HG02571 (cell line): ENCODE measurements at regions not wholly inside any gene's neighbourhood (a gene's known extent, or its start where the extent isn't known, plus 50 kb on each side); places are given as distances from the start of the nearest gene placed in this dataset.

Experiments used
- ATAC-seq: cut with Tn5 transposase; IDR thresholded peaks from one replicate; pipeline ENCODE4 v1.9.1; 2021; ENCODE audit warnings: mild to moderate bottlenecking, moderate library complexity; ENCODE audit not compliant: unreplicated experiment

DNA sequence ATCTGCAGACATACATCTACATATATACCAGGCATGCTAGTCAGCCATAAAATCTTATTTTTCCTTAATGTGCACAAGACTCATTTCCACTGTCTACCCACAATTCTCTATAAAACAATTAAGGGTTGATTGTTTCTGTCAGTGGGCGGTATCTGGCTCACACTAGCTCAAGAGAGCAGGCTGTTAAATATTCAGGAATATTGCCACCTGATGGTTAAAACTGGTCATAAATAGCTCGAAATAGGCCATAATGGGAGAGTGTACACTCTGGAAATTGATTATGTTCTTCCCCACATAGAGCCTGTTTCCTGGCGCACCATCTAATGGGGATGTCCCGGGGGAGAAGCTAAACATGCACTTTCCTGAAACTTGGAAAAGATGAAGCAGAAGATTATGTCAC, 620.6 kb upstream of the ANKRD30A start:
- ATAC-seq = no peak

DNA sequence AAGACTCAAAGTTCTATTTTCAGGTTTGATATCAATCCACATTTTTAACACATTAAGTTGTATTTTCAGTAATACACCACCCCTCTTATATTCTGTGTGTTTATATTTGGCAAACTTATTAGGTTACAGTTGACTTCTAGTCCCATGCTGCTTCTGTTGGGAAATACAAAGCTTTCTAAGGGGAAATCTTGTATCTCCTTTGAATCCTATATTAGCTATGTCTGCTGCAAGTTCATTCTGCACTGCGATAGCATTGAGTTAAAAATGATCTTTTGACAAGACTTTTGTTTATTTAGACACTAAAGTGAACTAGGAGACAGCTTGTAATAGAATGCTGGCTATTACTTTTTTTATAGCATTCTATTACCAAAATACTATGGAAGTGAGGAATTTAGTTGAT, 625.1 kb upstream of the ANKRD30A start:
- ATAC-seq = no peak

DNA sequence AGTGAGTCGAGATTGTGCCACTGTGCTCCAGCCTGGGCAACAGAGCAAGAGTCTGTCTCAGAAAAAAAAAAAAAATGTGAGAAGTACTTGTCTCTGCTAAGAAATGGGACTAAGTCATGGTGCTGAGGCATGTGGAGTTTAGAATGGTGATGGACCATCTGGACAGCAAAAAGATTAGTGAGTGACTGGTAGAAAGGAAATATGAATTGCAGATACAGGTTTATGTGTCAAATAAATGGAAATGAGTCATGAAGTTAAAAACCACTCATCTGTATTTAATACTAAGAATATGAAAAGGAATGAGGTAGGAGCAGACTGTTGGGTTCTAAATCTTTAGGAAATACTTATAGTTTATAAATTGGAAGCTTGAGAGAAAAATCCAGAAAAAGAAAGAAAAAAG, 625.7 kb upstream of the ANKRD30A start:
- ATAC-seq = no peak

DNA sequence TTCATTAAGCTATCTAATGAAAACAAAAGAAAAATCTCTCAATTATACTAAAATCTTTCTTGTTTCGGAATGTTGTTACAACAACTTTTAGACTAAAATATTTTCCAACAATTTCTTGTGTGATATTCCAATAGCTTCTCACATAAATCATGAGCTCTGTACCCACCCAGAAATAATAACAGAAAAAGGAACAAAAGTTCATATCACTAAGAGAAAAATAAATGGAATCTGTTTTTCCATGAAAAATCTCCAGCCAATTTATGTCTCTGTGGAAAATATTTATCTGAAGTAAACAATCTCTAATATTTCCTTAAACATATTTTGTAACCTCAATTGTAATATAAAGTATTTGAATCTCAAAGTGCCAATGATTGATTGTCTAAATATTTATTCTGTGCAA, 628.6 kb upstream of the ANKRD30A start:
- no peak for ATAC-seq

DNA sequence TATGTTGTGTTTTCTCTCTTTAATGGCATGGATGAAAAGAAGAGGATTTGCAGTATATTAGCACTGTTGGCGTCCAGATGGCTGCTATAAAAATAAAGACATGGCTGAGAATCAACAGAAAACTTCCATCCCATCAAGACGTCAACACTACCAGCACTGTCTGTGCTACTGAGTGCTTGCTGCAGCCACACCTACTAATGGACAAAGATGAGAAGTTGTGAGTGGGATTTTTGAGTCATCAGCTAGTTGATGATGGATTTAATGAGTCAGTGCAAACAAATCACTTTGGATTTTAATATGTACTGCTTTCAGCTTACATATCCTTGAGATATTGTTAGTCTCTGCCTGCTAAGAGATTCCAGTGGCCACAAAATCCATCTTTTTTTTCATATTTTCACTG, 631.0 kb upstream of the ANKRD30A start:
- ATAC-seq = no peak

DNA sequence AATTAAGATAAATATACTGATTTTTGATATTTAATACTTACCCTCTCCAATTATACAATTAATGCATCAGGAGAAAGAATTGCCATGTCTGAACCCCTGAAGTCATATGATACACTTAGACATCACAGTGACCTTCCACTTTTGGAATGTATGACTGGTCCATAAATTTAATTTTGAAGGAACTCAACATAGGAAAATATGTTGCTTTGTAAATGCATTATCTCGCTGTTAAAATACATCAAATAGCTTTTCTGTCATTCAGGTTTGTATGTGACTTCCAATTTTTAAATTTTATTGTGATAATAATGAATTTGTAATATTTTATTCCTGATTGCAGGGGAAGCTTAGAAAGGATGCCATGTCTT, 631.9 kb upstream of the ANKRD30A start:
- ATAC-seq = no peak

DNA sequence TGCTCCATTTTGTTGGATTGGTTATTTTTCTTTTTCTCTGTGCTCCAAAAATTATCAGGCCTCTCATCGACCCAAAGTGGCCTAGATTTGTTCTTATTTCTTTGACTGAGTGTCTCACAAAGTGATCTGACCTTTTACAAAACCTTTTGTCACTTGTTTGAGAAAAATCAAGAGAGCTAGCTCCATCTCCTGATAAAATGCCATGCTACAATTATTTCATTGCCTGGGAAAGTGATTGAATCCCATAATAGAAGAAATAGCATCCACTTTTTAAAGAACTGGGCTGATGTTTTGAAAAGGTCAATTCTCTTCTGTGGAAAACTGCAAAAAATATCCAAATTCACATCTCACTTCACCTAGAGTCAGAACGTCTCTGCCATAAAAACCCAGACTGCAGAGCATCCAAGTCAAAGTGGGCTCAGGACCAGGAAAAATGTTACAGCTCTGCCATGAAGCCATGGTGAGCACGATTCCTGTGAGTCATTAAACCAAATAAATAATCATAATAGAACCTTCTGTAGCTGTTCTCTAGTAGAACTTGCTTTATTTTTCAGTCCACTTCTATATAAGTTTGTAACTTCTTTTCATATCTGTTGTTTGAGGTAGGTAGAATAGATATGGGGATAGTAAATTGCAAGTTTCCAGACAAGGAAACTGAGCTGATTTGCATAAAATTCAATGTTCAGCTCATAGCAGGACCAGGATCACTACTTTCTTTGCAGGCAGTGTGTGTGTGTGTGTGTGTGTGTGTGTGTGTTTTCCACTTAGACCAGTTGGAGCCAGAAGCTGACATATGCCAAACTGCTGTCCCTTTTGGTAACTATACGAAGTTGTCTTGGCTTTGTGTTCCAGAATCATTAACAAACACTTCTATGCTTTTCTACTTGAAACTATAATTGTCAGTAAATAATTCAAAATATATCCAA, 632.5 kb upstream of the ANKRD30A start:
- ATAC-seq = no peak

DNA sequence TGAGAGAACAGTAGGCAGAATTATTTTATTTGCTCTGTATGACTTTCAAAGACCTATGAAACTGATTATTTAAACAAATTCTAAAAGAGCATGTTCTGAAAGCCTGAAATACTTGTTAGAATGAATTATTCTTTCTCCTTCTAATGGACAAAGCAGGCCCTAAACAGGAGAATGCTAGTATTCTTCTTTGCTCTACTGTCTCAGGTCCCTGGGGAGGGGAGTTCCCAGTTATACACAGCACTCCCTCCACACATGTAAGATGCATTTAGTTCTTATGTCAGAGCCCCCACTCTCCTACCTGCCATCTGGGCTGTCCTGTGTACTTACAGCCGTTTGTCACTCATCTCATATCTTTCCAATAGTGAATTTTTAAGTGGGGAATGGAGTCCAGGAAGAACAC, 633.5 kb upstream of the ANKRD30A start:
- no peak for ATAC-seq

DNA sequence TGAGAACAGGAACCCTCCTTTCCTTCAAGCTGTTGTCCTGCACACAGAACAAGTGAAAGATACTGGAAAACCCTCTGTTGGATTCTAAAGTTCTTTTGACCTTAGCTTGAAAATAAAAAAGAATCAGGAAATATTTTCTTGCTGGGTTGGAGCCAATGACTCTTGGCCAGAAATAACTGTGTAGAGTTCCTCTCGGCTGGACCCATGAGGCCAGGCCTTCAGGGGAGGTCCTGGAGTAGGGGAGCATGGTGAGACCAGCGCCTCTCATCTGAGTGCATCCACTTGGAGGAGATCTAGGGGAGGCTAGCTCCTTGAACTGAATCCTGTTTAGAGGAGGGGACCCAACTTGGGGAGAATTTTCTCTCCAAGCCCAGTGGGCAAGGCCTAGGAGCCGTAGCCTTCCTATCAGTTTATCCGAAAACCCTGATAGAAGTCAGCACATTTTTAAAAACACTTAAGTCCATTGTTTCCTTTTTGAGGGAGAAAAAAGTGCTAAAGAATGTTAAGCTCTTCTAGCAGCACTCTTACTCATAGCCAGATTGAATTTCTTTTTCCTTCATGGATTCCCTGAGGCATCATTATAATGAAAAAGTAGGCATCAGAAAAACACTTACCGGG, 635.7 kb upstream of the ANKRD30A start:
- no peak for ATAC-seq

DNA sequence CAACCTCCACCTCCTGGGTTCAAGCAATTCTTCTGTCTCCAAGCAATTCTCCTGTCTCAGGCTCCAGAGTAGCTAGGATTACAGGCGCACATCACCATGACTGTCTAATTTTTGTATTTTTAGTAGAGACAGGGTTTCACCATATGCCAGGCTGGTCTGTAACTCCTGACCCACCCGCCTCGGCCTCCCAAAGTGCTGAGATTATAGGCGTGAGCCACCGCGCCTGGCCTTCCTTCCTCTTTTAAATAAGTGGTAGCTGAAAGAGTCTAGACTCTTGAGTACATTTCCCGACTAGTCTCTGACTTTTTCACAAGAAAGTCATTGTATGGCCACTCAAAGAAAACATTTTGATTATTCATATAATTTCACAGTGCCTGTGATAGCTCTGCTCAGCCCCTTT, 636.2 kb upstream of the ANKRD30A start:
- ATAC-seq = no peak

DNA sequence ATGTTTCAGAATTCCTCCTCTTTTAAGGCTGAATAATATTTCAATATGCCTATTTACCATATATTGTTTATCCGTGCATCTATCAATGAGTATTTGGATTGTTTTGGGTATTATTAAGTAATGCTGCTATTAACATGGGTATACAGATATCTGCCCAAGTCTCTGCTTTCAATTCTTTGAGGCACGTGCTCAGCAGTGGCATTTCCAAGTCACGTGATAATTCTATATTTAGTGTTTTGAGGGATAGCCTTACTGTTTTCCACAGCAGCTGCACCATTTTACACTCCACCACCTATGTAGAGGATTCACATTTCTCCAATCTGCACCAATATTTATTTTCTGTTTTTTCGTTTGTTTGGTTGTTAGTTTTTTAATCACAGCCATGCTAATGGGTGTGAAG, 636.8 kb upstream of the ANKRD30A start:
- ATAC-seq = no peak

DNA sequence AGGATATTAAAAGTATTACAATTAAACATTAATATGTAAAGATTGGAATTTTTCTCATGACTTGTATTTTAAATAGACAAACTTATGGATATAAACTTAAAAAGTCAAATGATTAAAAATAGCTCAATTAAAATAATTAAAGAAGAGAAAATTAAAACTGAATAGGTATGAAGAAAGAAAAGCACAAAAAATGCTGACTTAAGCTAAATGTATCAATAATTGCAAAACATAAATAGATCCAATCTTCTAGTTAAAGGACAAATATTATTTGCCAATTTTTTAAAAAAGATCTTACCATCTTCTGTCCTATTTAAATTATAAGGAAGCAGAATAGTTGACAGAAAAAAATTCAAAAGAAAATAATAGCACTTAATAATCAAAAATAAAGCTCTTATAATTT, 646.3 kb upstream of the ANKRD30A start:
- ATAC-seq = no peak

DNA sequence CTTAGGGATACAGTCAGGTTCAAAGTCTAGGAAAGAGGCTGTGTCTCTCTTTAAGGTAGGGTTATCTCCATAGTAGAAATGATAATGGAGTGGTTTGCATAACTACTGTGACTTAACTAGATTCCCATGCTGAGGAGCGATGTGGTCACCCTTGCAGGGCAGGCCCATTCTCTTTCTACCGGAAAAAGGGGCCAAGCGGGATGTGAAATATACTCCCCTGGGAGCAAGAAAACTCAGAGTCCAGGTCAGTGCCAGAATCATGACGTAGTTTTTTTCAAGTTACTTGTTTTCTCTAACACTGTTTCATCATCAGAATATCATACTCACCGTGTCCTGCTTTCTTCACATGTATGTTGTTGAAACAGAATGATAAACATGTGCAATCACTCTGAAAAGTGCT, 649.0 kb upstream of the ANKRD30A start:
- ATAC-seq = no peak

DNA sequence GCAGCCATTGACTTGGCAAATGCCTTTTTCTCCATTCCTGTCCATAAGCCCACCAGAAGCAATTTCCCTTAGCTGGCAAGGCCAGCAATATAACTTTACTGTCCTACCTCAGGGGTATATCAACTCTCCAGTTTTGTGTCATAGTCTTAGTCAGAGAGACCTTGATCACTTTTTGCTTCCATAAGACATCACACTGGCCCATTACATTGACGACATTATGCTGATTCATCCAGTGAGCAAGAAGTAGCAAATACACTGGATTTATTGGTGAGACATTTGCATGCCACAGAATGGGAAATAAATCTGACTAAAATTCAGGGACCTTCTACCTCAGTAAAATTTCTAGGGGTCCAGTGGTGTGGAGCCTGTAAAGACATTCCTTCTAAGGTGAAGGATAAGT, 649.7 kb upstream of the ANKRD30A start:
- ATAC-seq = no peak

DNA sequence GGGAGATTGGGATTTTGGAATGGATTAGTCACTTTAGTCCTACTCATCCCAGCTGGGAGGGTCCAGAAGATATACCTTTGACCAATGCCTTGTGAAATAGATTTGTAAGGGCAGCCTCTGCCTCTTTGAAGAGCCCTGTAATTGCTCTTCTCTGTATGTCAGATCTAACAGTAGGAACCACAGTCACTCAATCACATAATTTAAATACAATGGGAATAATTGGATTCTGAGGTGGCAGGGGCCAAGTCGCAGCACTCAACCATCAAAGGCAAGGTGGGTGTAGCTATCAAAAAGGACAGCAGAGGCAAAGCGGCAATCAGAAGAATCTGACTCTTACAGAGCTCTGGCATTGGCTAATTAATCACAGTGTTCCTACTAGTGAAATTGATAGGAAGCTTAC, 650.9 kb upstream of the ANKRD30A start:
- no peak for ATAC-seq

DNA sequence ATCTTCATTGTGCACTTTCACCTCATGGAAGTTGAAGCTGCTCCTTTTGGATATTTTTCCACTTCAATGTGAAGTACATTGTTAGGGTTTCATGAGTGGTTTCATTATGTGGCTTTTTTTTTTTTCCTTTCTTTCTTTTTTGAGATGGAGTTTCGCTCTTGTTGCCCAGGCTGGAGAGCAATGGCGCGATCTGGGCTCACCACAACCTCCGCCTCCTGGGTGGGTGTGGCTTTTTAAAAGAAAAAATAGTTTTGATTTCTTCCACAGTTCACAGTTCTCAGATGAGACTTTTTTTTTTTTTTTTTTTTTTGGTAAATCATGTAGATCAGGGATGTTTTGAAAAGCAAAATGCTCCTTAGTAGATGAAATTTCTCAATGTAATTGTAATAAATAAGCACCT, 652.3 kb upstream of the ANKRD30A start:
- no peak for ATAC-seq

DNA sequence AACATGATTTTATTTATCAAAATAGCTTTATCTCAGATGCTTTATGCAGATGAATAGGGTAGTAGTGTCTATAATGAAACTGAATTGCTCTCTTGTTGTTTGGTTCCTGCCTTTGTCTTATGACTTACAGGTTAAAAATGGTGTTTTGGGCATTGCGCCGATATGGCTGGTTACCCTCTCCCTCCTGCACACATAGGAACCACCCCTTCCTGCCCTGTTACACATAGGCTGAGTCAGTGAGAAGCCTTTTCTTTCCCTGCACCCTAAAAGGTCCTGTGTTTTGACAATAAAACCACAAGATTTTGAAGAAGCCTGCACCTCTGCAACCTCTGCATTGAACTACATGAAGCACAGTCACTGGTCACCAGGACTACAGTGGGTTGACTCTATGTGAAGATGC, 655.8 kb upstream of the ANKRD30A start:
- ATAC-seq = no peak

DNA sequence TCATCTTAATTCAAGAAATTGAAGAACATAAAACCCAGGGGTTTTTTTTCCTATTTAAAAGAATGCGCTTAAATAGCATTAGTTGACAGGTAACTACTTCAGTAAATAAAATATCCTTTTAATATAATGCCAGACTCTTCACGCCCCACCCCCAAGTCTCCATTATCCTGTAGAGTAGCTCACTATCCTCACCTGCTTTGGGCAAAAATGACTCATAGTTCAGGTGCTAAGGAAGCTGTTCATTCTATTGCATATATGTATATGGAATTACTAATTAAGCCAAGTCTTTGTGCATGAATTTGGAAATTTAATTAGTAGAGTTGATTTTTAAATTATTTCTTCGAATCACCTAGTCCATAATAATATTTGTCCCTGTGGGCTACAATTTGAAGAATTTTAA, 656.8 kb upstream of the ANKRD30A start:
- no peak for ATAC-seq

DNA sequence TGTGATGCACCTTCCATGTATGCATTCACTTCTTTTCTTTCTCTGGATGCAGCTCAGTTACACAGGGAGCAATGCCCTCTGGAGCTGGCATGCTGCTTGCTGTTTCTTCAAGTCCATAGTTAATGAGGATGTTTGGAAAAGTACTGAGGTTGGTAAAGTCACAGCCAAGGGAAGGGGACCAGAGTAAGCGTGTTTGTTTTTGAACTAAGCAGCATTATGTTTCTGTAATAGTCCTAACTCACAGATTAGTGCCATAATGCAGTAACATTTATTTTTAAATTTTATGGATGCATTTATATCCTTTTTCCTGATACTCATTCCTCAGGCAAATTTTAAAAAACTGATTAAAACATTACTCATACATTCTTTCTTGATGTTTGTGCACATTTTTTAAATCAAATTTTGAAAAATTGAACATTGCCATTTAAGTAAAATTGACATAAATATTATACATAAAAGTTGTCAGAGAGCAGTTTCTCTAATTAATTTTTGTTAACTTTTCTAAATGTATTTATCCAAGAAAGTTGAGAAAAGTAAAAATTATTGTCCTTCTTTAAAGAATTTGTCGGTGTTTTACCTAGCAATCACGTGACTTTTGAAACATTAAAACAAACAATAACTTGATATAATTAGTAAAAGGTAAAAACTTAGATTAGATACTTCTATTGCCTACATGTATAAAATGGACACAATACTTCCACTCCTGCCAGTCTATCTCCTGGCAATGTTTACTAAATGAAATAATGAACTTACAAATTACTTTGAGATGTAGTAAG, 659.6 kb upstream of the ANKRD30A start:
- ATAC-seq = no peak

DNA sequence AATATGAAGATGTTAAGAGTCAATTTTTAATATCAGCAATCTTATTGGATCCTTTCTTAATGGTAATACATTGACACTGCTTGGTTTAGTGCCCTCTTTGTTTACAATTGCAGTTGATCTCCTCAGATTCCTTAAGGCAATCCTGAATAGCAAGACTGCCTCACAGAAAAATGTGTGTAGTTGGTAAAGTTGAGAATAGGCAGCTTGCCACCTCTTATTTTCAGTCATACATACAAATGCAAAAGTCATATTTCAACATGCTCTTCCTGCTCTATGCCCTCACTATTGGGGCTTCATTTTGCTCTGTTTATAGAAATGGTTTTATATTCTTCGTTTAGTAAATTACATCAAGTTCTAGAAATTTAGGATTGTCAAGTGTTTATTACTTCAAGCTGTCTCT, 661.1 kb upstream of the ANKRD30A start:
- ATAC-seq = no peak

DNA sequence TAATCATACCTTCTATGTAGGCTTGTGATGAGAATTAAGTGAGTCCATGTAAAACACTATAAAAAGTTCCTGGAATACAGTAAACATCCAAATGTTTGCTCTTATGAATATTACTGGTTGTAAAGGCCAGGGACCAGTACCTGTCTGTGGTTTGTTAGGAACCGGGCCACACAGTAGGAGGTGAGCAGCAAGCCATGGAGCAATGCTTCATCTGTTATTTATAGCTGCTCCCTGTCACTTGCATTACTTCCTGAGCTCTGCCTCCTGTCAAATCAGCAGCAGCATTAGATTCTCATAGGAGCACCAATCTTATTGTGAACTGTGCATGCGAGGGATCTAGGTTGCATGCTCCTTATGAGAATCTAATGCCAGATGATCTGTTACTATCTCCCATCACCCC, 662.0 kb upstream of the ANKRD30A start:
- ATAC-seq = no peak

DNA sequence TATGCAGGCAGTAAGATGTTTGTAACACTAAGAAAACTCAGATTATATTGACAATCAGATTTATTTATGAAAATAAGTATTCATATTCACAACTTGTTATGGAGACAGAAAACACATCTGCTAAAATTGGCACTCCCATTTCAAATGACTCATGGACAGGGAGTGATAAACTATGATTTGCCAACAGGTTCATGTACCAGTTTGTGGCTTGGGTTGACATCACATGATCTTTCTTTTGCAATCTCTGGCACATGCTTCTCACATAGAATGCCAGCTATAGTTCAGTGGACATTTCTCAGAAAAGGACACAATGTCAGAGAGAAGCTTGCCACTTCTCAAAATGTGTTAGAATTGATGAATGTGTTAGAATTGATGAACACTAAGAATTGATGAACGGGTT, 663.2 kb upstream of the ANKRD30A start:
- ATAC-seq = no peak
